ENCODE measurements at regions not wholly inside any gene's neighbourhood (a gene's known extent, or its start where the extent isn't known, plus 50 kb on each side); places are given as distances from the start of the nearest gene placed in this dataset.

DNA sequence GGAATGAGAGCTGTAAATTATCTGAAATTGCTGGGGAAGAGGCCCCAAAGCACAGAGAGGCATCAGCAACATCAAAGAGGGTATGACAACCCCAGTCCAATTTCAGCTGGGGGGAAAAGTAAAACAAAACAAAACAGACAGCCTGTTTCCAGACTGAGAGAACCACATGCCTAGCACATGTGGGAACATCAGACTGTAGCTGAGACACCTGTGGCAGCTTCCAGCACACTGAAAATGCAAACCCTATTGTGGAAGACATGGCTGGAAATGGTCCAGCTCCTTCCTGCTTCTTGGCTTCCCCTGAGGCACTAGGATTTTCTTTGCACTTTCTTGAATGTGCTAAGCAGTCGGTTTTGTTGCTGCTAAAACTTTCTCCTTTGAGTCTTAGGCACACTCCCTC lies 240.9 kb upstream of the STS start:
- TF ChIP-seq, protein P1, sequence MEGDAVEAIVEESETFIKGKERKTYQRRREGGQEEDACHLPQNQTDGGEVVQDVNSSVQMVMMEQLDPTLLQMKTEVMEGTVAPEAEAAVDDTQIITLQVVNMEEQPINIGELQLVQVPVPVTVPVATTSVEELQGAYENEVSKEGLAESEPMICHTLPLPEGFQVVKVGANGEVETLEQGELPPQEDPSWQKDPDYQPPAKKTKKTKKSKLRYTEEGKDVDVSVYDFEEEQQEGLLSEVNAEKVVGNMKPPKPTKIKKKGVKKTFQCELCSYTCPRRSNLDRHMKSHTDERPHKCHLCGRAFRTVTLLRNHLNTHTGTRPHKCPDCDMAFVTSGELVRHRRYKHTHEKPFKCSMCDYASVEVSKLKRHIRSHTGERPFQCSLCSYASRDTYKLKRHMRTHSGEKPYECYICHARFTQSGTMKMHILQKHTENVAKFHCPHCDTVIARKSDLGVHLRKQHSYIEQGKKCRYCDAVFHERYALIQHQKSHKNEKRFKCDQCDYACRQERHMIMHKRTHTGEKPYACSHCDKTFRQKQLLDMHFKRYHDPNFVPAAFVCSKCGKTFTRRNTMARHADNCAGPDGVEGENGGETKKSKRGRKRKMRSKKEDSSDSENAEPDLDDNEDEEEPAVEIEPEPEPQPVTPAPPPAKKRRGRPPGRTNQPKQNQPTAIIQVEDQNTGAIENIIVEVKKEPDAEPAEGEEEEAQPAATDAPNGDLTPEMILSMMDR (tag by site-specific recombination; IDR thresholded peaks at IDR 0.05), result no peak
- TF ChIP-seq, protein P2, sequence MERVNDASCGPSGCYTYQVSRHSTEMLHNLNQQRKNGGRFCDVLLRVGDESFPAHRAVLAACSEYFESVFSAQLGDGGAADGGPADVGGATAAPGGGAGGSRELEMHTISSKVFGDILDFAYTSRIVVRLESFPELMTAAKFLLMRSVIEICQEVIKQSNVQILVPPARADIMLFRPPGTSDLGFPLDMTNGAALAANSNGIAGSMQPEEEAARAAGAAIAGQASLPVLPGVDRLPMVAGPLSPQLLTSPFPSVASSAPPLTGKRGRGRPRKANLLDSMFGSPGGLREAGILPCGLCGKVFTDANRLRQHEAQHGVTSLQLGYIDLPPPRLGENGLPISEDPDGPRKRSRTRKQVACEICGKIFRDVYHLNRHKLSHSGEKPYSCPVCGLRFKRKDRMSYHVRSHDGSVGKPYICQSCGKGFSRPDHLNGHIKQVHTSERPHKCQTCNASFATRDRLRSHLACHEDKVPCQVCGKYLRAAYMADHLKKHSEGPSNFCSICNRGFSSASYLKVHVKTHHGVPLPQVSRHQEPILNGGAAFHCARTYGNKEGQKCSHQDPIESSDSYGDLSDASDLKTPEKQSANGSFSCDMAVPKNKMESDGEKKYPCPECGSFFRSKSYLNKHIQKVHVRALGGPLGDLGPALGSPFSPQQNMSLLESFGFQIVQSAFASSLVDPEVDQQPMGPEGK (tag by site-specific recombination; IDR thresholded peaks at IDR 0.05), result no peak
- TF ChIP-seq HOXD13 (CRISPR knock-in tag; IDR thresholded peaks at IDR 0.05; ENCODE audit: borderline replicate concordance) (no peak), ZNF76 (tag by site-specific recombination; IDR thresholded peaks at IDR 0.05; ENCODE audit: borderline replicate concordance, low read depth) (no peak), ZBTB8A (tag by site-specific recombination; IDR thresholded peaks at IDR 0.05) (no peak), ZNF341 (tag by site-specific recombination; IDR thresholded peaks at IDR 0.05; ENCODE audit: low read depth) (no peak), ZNF37A (tag by site-specific recombination; IDR thresholded peaks at IDR 0.05) (no peak), ZNF621 (tag by site-specific recombination; IDR thresholded peaks at IDR 0.05) (no peak), ZNF366 (tag by site-specific recombination; conservative IDR thresholded peaks at IDR 0.05) (no peak), KLF8 (tag by site-specific recombination; IDR thresholded peaks at IDR 0.05) (no peak), ZNF529 (tag by site-specific recombination; IDR thresholded peaks at IDR 0.05; ENCODE audit: insufficient replicate concordance) (no peak)
- TF ChIP-seq, protein P3, sequence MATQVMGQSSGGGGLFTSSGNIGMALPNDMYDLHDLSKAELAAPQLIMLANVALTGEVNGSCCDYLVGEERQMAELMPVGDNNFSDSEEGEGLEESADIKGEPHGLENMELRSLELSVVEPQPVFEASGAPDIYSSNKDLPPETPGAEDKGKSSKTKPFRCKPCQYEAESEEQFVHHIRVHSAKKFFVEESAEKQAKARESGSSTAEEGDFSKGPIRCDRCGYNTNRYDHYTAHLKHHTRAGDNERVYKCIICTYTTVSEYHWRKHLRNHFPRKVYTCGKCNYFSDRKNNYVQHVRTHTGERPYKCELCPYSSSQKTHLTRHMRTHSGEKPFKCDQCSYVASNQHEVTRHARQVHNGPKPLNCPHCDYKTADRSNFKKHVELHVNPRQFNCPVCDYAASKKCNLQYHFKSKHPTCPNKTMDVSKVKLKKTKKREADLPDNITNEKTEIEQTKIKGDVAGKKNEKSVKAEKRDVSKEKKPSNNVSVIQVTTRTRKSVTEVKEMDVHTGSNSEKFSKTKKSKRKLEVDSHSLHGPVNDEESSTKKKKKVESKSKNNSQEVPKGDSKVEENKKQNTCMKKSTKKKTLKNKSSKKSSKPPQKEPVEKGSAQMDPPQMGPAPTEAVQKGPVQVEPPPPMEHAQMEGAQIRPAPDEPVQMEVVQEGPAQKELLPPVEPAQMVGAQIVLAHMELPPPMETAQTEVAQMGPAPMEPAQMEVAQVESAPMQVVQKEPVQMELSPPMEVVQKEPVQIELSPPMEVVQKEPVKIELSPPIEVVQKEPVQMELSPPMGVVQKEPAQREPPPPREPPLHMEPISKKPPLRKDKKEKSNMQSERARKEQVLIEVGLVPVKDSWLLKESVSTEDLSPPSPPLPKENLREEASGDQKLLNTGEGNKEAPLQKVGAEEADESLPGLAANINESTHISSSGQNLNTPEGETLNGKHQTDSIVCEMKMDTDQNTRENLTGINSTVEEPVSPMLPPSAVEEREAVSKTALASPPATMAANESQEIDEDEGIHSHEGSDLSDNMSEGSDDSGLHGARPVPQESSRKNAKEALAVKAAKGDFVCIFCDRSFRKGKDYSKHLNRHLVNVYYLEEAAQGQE (tag by site-specific recombination; IDR thresholded peaks at IDR 0.05), result no peak
- TF ChIP-seq, protein P4, sequence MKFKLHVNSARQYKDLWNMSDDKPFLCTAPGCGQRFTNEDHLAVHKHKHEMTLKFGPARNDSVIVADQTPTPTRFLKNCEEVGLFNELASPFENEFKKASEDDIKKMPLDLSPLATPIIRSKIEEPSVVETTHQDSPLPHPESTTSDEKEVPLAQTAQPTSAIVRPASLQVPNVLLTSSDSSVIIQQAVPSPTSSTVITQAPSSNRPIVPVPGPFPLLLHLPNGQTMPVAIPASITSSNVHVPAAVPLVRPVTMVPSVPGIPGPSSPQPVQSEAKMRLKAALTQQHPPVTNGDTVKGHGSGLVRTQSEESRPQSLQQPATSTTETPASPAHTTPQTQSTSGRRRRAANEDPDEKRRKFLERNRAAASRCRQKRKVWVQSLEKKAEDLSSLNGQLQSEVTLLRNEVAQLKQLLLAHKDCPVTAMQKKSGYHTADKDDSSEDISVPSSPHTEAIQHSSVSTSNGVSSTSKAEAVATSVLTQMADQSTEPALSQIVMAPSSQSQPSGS (tag by site-specific recombination; IDR thresholded peaks at IDR 0.05; ENCODE audit: low read depth), result no peak
